ENCODE measurements at regions not wholly inside any gene's neighbourhood (a gene's known extent, or its start where the extent isn't known, plus 50 kb on each side); places are given as distances from the start of the nearest gene placed in this dataset.

GRCh38 chr11:39971938-39972337, 1487.5 kb downstream of the LRRC4C start:
- intact Hi-C loops (cut with DNase I) = no loop called here

GRCh38 chr11:39968071-39968470, 1491.4 kb downstream of the LRRC4C start:
- no peak for DNase-seq (ENCODE audit: extremely low spot score in 2 of 2)
- Histone ChIP-seq H3K36me3 (no peaks in the 10 kb centered on the region), H3K27ac (no peak overlapping the region)

More at GRCh38 chr11:39971938-39972337, 1487.5 kb downstream of the LRRC4C start:
- Histone ChIP-seq H3K4me3 (no peak overlapping the region), H3K27ac (no peak overlapping the region), H3K36me3 (no peaks in the 10 kb centered on the region), H3K27me3 (no peaks in the 10 kb centered on the region), H3K9me3 (no peaks in the 10 kb centered on the region), H3K4me1 (no peaks in the 10 kb centered on the region)
- TF ChIP-seq POLR2A (IDR thresholded peaks at IDR 0.05) = no peak
- TF ChIP-seq CTCF (IDR thresholded peaks at IDR 0.05) = no peak
- TF ChIP-seq POLR2AphosphoS5 (IDR thresholded peaks at IDR 0.05; ENCODE audit: insufficient read depth in 1 of 2, low read depth in 1 of 2) = no peak
- DNase-seq (ENCODE audit: extremely low spot score in 2 of 2) = no peak

GRCh38 chr11:39965701-39966100, 1493.8 kb downstream of the LRRC4C start:
- H3K4me1 ChIP-seq = no peaks in the 10 kb centered on the region
- no peak for TF ChIP-seq POLR2AphosphoS5 (IDR thresholded peaks at IDR 0.05; ENCODE audit: insufficient read depth in 1 of 2, low read depth in 1 of 2)
- TF ChIP-seq CTCF (IDR thresholded peaks at IDR 0.05) = no peak
- TF ChIP-seq POLR2A (IDR thresholded peaks at IDR 0.05) = no peak
- no peaks in the 10 kb centered on the region for H3K36me3 ChIP-seq
- H3K9me3 ChIP-seq = no peaks in the 10 kb centered on the region
- H3K27ac ChIP-seq = no peak overlapping the region
- no peaks in the 10 kb centered on the region for H3K27me3 ChIP-seq
- no peak for DNase-seq (ENCODE audit: extremely low spot score in 2 of 2)
- intact Hi-C loops (cut with DNase I) = no loop called here
- H3K4me3 ChIP-seq = no peak overlapping the region

More at GRCh38 chr11:39968071-39968470, 1491.4 kb downstream of the LRRC4C start:
- no peaks in the 10 kb centered on the region for H3K9me3 ChIP-seq
- TF ChIP-seq POLR2AphosphoS5 (IDR thresholded peaks at IDR 0.05; ENCODE audit: insufficient read depth in 1 of 2, low read depth in 1 of 2) (no peak), CTCF (IDR thresholded peaks at IDR 0.05) (no peak), POLR2A (IDR thresholded peaks at IDR 0.05) (no peak)
- H3K4me1 ChIP-seq = no peaks in the 10 kb centered on the region
- H3K27me3 ChIP-seq = no peaks in the 10 kb centered on the region
- no peak overlapping the region for H3K4me3 ChIP-seq
- intact Hi-C loops (cut with DNase I) = no loop called here

GRCh38 chr11:39960206-39960605, 1499.2 kb downstream of the LRRC4C start:
- no peaks in the 10 kb centered on the region for H3K27me3 ChIP-seq
- H3K4me3 ChIP-seq = no peak overlapping the region
- no peak for TF ChIP-seq POLR2AphosphoS5 (IDR thresholded peaks at IDR 0.05; ENCODE audit: insufficient read depth in 1 of 2, low read depth in 1 of 2)
- TF ChIP-seq CTCF (IDR thresholded peaks at IDR 0.05) = no peak
- no peak for TF ChIP-seq POLR2A (IDR thresholded peaks at IDR 0.05)
- H3K36me3 ChIP-seq = no peaks in the 10 kb centered on the region
- no peak for DNase-seq (ENCODE audit: extremely low spot score in 2 of 2)
- intact Hi-C loops (cut with DNase I) = no loop called here
- no peak overlapping the region for H3K27ac ChIP-seq
- no peaks in the 10 kb centered on the region for H3K4me1 ChIP-seq
- no peaks in the 10 kb centered on the region for H3K9me3 ChIP-seq

- H3K9me3 ChIP-seq = no peaks in the 10 kb centered on the region
- no peak overlapping the region for H3K4me3 ChIP-seq
- TF ChIP-seq POLR2AphosphoS5 (IDR thresholded peaks at IDR 0.05; ENCODE audit: insufficient read depth in 1 of 2, low read depth in 1 of 2) = no peak
- TF ChIP-seq POLR2A (IDR thresholded peaks at IDR 0.05) = no peak
- TF ChIP-seq CTCF (IDR thresholded peaks at IDR 0.05) = no peak
- no peaks in the 10 kb centered on the region for H3K36me3 ChIP-seq
- intact Hi-C loops (cut with DNase I) = no loop called here
- no peak overlapping the region for H3K27ac ChIP-seq
- H3K4me1 ChIP-seq = no peaks in the 10 kb centered on the region
- no peaks in the 10 kb centered on the region for H3K27me3 ChIP-seq
- no peak for DNase-seq (ENCODE audit: extremely low spot score in 2 of 2)
Observed at GRCh38 chr11:39932966-39933365, 1526.5 kb downstream of the LRRC4C start.
